Tibial nerve (tissue), 4 donors: ENCODE measurements at regions not wholly inside any gene's neighbourhood (a gene's known extent, or its start where the extent isn't known, plus 50 kb on each side); places are given as distances from the start of the nearest gene placed in this dataset.

Experiments
- CTCF ChIP-seq, 5 experiments: fragments of 200-600 bp in 3 of 5; fragments of 450-650 bp in 2 of 5; sonication (generic) in 3 of 5; IDR thresholded peaks; one replicate each; pipeline ENCODE4 v1.5.1; 2016 to 2019; ENCODE audit warnings: antibody characterized with exemption in 5 of 5, mild to moderate bottlenecking in 3 of 5, moderate library complexity in 2 of 5
- EP300 ChIP-seq, 2 donors: sonication (generic); formaldehyde crosslinking; IDR thresholded peaks; one replicate each; pipeline ENCODE4 v1.6.1; 2017; ENCODE audit warnings: antibody characterized with exemption in 2 of 2, mild to moderate bottlenecking in 1 of 2
- POLR2A ChIP-seq, 2 donors: fragments of 450-650 bp; IDR thresholded peaks; one replicate each; pipeline ENCODE4 v1.6.1; 2017; ENCODE audit warnings: antibody characterized with exemption in 2 of 2, mild to moderate bottlenecking in 2 of 2, moderate library complexity in 2 of 2

- TF ChIP-seq POLR2A (IDR thresholded peaks at IDR 0.05) (no peak), CTCF (IDR thresholded peaks at IDR 0.05) (no peak), EP300 (IDR thresholded peaks at IDR 0.05) (no peak)
Measured at GRCh38 chr5:118139361-118139760, 849.0 kb downstream of the DTWD2 start.
